Heart right ventricle (tissue), 16 donors: ENCODE measurements at regions not wholly inside any gene's neighbourhood (a gene's known extent, or its start where the extent isn't known, plus 50 kb on each side); places are given as distances from the start of the nearest gene placed in this dataset.

Source experiments
- ATAC-seq, 8 donors: fragments of 200-7000 bp; cut with Tn5 transposase; one replicate each; pipeline ENCODE4 v1.9.1; 2020; ENCODE audit warnings: mild to moderate bottlenecking in 8 of 8, moderate library complexity in 8 of 8, moderate number of reproducible peaks in 1 of 8
- DNase-seq, 2 donors: peaks; one replicate each; pipeline ENCODE4 v3.0.0-alpha.2; 2020
- H3K27ac ChIP-seq, 10 donors: fragments of 200-600 bp; sonication (generic) in 2 of 10; one replicate each; pipeline versions ENCODE4 v1.5.0 to v1.8.0; 2020 to 2022; ENCODE audit warnings: mild to moderate bottlenecking in 3 of 10
- H3K27me3 ChIP-seq, 7 donors: fragments of 200-600 bp; one replicate each; pipeline ENCODE4 v1.8.0; 2021 to 2022; ENCODE audit warnings: mild to moderate bottlenecking in 2 of 7
- H3K36me3 ChIP-seq, 9 donors: fragments of 200-600 bp; sonication (generic) in 1 of 9; one replicate each; pipeline versions ENCODE4 v1.5.0 to v1.8.0; 2020 to 2022; ENCODE audit warnings: mild to moderate bottlenecking in 2 of 9
- H3K4me1 ChIP-seq, 9 donors: fragments of 200-600 bp; sonication (generic) in 1 of 9; one replicate each; pipeline versions ENCODE4 v1.5.0 to v1.8.0; 2020 to 2022; ENCODE audit warnings: mild to moderate bottlenecking in 4 of 9
- H3K4me3 ChIP-seq, 10 donors: fragments of 200-600 bp; sonication (generic) in 2 of 10; one replicate each; pipeline versions ENCODE4 v1.5.0 to v1.8.0; 2020 to 2022; ENCODE audit warnings: mild to moderate bottlenecking in 7 of 10, moderate library complexity in 2 of 10
- H3K9me3 ChIP-seq, 11 donors: fragments of 200-600 bp in 10 of 11; sonication (generic) in 2 of 11; one replicate each; pipeline versions ENCODE4 v1.5.0 to v1.8.0; 2013 to 2022; ENCODE audit warnings: mild to moderate bottlenecking in 2 of 11, control low read depth in 1 of 11, moderate library complexity in 1 of 11
- WGBS, 2 donors: extraction: QIAGEN DNeasy Blood & Tissue Kit; methylation state at CpG; one replicate each; pipeline ENCODE4 v1.1.7; 2013; ENCODE audit warnings: inconsistent platforms in 1 of 2; 5-methylcytosine and 5-hydroxymethylcytosine counted together
- intact Hi-C, 10 donors: fragments of 100-400 bp; cut with DNase I; formaldehyde crosslinking; loops; one replicate each; pipeline versions ENCODE4 v1.11.1 to v1.14.2; 2022
- TF ChIP-seq, protein P1 (sequence below), 9 donors: fragments of 200-600 bp; sonication (generic) in 2 of 9; IDR thresholded peaks; one replicate each; pipeline versions ENCODE4 v1.5.0 to v1.8.0; 2021 to 2022; ENCODE audit warnings: antibody characterized with exemption in 9 of 9, mild to moderate bottlenecking in 5 of 9, moderate library complexity in 1 of 9
- donor health status: Arrhythmogenic right ventricular cardiomyopathy.
- donor health status: ischemic (EF 13 %, LVEDD 7.1; RV severe dilation, severe dysfunction).
- donor health status: healthy with polysubstance abuse.
- donor health status: DM: no; HTN: yes; CAD: no.
- donor health status: DM: no; HTN: no; CAD: no.
- donor health status: ischemic (EF 25% LVEDD 6.9; RV normal size, moderate dysfunction).
- donor health status: ischemic (EF 25% LVEDD 5.7; RV mildly dilated, moderate dysfunction).
- donor health status: healthy.
- donor health status: DM: yes; HTN: yes; CAD: no.
- donor health status: Ischemic cardiomyopathy.
- donor health status: ischemic (EF 35%, LVEDD 5.7; RV mildly dilated, moderate dysfunction).
- donor health status: nonischemic (EF 11% LVEDD 7.7; RV severe dilation, severe dysfunction).
- donor health status: DM: yes; HTN: yes; CAD: no.
- donor health status: PGD.
- donor health status: ischemic (EF 29% LVEDD 5.4; RV normal size, mild dysfunction).
- donor health status: nonischemic (EF 23%, LVEDD 6.1; RV moderate dilation, normal function).

DNA sequence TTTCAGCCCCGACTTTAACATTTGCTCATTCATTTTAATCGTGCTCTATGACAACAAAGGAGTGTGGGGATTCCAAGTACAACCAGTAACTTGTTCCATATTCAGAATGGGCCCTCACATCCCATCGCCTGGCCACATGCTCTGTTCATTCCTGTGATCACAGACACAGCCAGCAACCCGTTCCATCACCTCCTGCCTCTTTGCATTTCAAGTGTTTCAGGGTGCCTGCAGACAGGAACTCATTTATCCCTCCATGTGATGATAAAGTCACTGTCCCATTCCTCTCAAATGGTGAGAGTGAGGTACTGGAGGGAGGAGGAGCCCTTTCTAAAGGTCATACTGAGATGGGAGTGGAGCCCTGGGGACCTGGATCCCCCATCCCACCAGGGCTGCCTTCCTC, 571.1 kb downstream of the MAT2B start:
- 53 to 62% methylated on average over 4 of the region's 4 CpGs for WGBS, 2 donors
- no peaks in the 10 kb centered on the region for H3K9me3 ChIP-seq
- no peak overlapping the region for H3K4me3 ChIP-seq
- TF ChIP-seq, protein P1, sequence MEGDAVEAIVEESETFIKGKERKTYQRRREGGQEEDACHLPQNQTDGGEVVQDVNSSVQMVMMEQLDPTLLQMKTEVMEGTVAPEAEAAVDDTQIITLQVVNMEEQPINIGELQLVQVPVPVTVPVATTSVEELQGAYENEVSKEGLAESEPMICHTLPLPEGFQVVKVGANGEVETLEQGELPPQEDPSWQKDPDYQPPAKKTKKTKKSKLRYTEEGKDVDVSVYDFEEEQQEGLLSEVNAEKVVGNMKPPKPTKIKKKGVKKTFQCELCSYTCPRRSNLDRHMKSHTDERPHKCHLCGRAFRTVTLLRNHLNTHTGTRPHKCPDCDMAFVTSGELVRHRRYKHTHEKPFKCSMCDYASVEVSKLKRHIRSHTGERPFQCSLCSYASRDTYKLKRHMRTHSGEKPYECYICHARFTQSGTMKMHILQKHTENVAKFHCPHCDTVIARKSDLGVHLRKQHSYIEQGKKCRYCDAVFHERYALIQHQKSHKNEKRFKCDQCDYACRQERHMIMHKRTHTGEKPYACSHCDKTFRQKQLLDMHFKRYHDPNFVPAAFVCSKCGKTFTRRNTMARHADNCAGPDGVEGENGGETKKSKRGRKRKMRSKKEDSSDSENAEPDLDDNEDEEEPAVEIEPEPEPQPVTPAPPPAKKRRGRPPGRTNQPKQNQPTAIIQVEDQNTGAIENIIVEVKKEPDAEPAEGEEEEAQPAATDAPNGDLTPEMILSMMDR (IDR thresholded peaks at IDR 0.05): no peak
- DNase-seq (no peak), ATAC-seq (no peak)
- intact Hi-C loops: no loop called here
- no peaks in the 10 kb centered on the region for H3K36me3 ChIP-seq
- H3K27ac ChIP-seq: no peak overlapping the region
- no peaks in the 10 kb centered on the region for H3K4me1 ChIP-seq
- no peaks in the 10 kb centered on the region for H3K27me3 ChIP-seq

DNA sequence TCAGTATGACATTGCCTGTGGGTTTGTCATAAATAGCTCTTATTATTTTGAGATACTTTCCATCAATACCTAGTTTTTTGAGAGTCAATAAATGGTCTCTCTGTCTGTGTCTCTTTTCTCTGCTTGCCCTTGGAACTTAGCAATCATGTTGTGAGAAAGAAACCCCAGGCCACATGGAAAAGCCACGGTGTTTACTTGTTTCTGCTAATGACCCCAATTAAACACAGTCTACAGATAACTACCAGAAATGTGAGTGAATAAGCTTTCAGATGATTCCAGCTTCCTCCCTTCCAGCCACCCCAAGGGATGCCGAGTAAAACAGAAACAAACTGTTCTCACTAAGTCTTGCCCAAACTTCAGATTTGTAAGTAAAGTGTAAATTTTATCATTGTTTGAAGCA, 584.9 kb downstream of the MAT2B start:
- WGBS, 2 donors: 51 to 66% methylated on average over 2 of the region's 2 CpGs
- Histone ChIP-seq H3K4me3 (no peak overlapping the region), H3K27me3 (no peaks in the 10 kb centered on the region), H3K27ac (no peak overlapping the region), H3K36me3 (no peaks in the 10 kb centered on the region), H3K9me3 (peaks cover 0 to 15% (median 0%) of the 10 kb centered on the region in 11 donors), H3K4me1 (peaks cover 0 to 5% (median 0%) of the 10 kb centered on the region in 9 donors)
- TF ChIP-seq, protein P1 (IDR thresholded peaks at IDR 0.05): no peak
- DNase-seq: no peak
- intact Hi-C loops: no loop called here
- no peak for ATAC-seq

- TF ChIP-seq, protein P1 (IDR thresholded peaks at IDR 0.05): no peak
- intact Hi-C loops: no loop called here
- H3K4me1 ChIP-seq: peaks cover 0 to 5% (median 0%) of the 10 kb centered on the region in 9 donors
- H3K36me3 ChIP-seq: no peaks in the 10 kb centered on the region
- no peak overlapping the region for H3K4me3 ChIP-seq
- no peaks in the 10 kb centered on the region for H3K27me3 ChIP-seq
- ATAC-seq: no peak
- 76 to 88% methylated on average over 2 of the region's 2 CpGs for WGBS, 2 donors
- H3K27ac ChIP-seq: no peak overlapping the region
- H3K9me3 ChIP-seq: peaks cover 0 to 15% (median 0%) of the 10 kb centered on the region in 11 donors
- DNase-seq: no peak
These were observed 586.4 kb downstream of the MAT2B start for GRCh38 chr5:164091836-164092235.

DNA sequence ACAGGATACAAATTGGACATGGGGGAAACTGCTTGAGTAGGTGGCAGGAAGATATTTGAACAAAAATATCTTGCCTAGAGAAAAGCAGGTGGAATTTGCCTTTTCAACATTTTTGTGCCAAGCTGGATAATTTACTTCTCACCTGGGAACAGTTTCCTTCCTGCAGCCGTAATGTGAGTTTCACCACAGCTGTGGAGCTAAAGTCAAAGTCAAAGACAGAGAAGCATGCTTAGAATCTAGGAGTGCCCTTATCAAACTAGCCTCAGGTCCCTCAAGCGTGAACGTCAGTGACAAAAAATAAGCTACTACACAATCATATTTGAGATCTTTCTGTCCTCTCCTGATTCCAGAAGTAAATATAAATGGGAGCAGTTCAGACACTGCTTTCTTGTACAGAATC, 588.9 kb downstream of the MAT2B start:
- TF ChIP-seq, protein P1 (IDR thresholded peaks at IDR 0.05): no peak
- H3K36me3 ChIP-seq: no peaks in the 10 kb centered on the region
- DNase-seq: no peak
- no peaks in the 10 kb centered on the region for H3K27me3 ChIP-seq
- 14 to 15% methylated on average over 3 of the region's 3 CpGs for WGBS, 2 donors
- H3K4me3 ChIP-seq: no peak overlapping the region
- H3K9me3 ChIP-seq: peaks cover 0 to 5% (median 0%) of the 10 kb centered on the region in 11 donors
- H3K4me1 ChIP-seq: peaks cover 0 to 5% (median 0%) of the 10 kb centered on the region in 9 donors
- ATAC-seq: no peak
- H3K27ac ChIP-seq: no peak overlapping the region
- intact Hi-C loops: no loop called here
